ENCODE measurements at regions not wholly inside any gene's neighbourhood (a gene's known extent, or its start where the extent isn't known, plus 50 kb on each side); places are given as distances from the start of the nearest gene placed in this dataset.

GRCh38 chr18:51998066-51998465 is 341.9 kb upstream of the DCC start:
- no peak overlapping the region for H3K4me2 ChIP-seq (ENCODE audit: low read length)
- H3K9me3 ChIP-seq (ENCODE audit: insufficient read depth, low read length) = no peaks in the 10 kb centered on the region
- no peak overlapping the region for H3K9ac ChIP-seq (ENCODE audit: low read length)
- TF ChIP-seq CTCF (IDR thresholded peaks at IDR 0.05; ENCODE audit: low read depth, low read length) (no peak), EZH2phosphoT487 (IDR thresholded peaks at IDR 0.05; ENCODE audit: low read depth) (no peak)
- H3K4me1 ChIP-seq (ENCODE audit: low read length) = peaks cover 50% of the 10 kb centered on the region
- no peak overlapping the region for H2AFZ ChIP-seq (ENCODE audit: low read depth, low read length)
- peak overlapping the region; percentile 86; the same call in 1 of the 2 replicates for H3K27ac ChIP-seq (ENCODE audit: low read length)
- H3K4me3 ChIP-seq (ENCODE audit: low read length) = no peak overlapping the region
- no peaks in the 10 kb centered on the region for H3K27me3 ChIP-seq (ENCODE audit: low read depth, low read length)
- H3K36me3 ChIP-seq (replicated peaks; ENCODE audit: low read depth, low read length) = peaks cover 13% of the 10 kb centered on the region
- no peaks in the 10 kb centered on the region for H3K79me2 ChIP-seq (ENCODE audit: low read length)
- no peaks in the 10 kb centered on the region for H4K20me1 ChIP-seq (ENCODE audit: insufficient read depth, low read length)

- H4K20me1 ChIP-seq (ENCODE audit: insufficient read depth, low read length) = no peaks in the 10 kb centered on the region
- H3K4me2 ChIP-seq (ENCODE audit: low read length) = peak overlapping the region; percentile 40; the same call in 1 of the 2 replicates
- peak overlapping the region; percentile 51 for H2AFZ ChIP-seq (ENCODE audit: low read depth, low read length)
- H3K27ac ChIP-seq (ENCODE audit: low read length) = peak overlapping the region; percentile 86
- no peaks in the 10 kb centered on the region for H3K27me3 ChIP-seq (ENCODE audit: low read depth, low read length)
- peak overlapping the region; percentile 57; the same call in 1 of the 2 replicates for H3K9ac ChIP-seq (ENCODE audit: low read length)
- peaks cover 13% of the 10 kb centered on the region for H3K36me3 ChIP-seq (replicated peaks; ENCODE audit: low read depth, low read length)
- peaks cover 53% of the 10 kb centered on the region for H3K4me1 ChIP-seq (ENCODE audit: low read length)
- TF ChIP-seq EZH2phosphoT487 (IDR thresholded peaks at IDR 0.05; ENCODE audit: low read depth) (no peak), CTCF (IDR thresholded peaks at IDR 0.05; ENCODE audit: low read depth, low read length) (no peak)
- H3K79me2 ChIP-seq (ENCODE audit: low read length) = no peaks in the 10 kb centered on the region
- no peaks in the 10 kb centered on the region for H3K9me3 ChIP-seq (ENCODE audit: insufficient read depth, low read length)
- no peak overlapping the region for H3K4me3 ChIP-seq (ENCODE audit: low read length)
Measured at GRCh38 chr18:51998711-51999110, 341.3 kb upstream of the DCC start.

GRCh38 chr18:51999351-51999750 is 340.6 kb upstream of the DCC start:
- TF ChIP-seq CTCF (IDR thresholded peaks at IDR 0.05; ENCODE audit: low read depth, low read length) = no peak
- H3K79me2 ChIP-seq (ENCODE audit: low read length) = no peaks in the 10 kb centered on the region
- no peak overlapping the region for H3K4me3 ChIP-seq (ENCODE audit: low read length)
- peaks cover 16% of the 10 kb centered on the region for H3K36me3 ChIP-seq (replicated peaks; ENCODE audit: low read depth, low read length)
- no peaks in the 10 kb centered on the region for H4K20me1 ChIP-seq (ENCODE audit: insufficient read depth, low read length)
- H3K4me1 ChIP-seq (ENCODE audit: low read length) = peaks cover 53% of the 10 kb centered on the region
- no peak overlapping the region for H2AFZ ChIP-seq (ENCODE audit: low read depth, low read length)
- no peaks in the 10 kb centered on the region for H3K9me3 ChIP-seq (ENCODE audit: insufficient read depth, low read length)
- H3K4me2 ChIP-seq (ENCODE audit: low read length) = peak overlapping the region; percentile 40; the same call in 1 of the 2 replicates
- H3K9ac ChIP-seq (ENCODE audit: low read length) = peak overlapping the region; percentile 57; the same call in 1 of the 2 replicates
- peak overlapping the region; percentile 86 for H3K27ac ChIP-seq (ENCODE audit: low read length)
- H3K27me3 ChIP-seq (ENCODE audit: low read depth, low read length) = no peaks in the 10 kb centered on the region

GRCh38 chr18:52000435-52000834 is 339.6 kb upstream of the DCC start:
- peaks cover 16% of the 10 kb centered on the region for H3K36me3 ChIP-seq (replicated peaks; ENCODE audit: low read depth, low read length)
- H3K27ac ChIP-seq (ENCODE audit: low read length) = peak overlapping the region; percentile 86
- H3K9me3 ChIP-seq (ENCODE audit: insufficient read depth, low read length) = no peaks in the 10 kb centered on the region
- peak overlapping the region; percentile 43 for H3K4me3 ChIP-seq (ENCODE audit: low read length)
- peak overlapping the region; percentile 66 for H3K4me2 ChIP-seq (ENCODE audit: low read length)
- peak overlapping the region; percentile 67 for H3K9ac ChIP-seq (ENCODE audit: low read length)
- no peaks in the 10 kb centered on the region for H3K79me2 ChIP-seq (ENCODE audit: low read length)
- no peak overlapping the region for H2AFZ ChIP-seq (ENCODE audit: low read depth, low read length)
- peaks cover 57% of the 10 kb centered on the region for H3K4me1 ChIP-seq (ENCODE audit: low read length)
- H4K20me1 ChIP-seq (ENCODE audit: insufficient read depth, low read length) = no peaks in the 10 kb centered on the region
- TF ChIP-seq EZH2phosphoT487 (IDR thresholded peaks at IDR 0.05; ENCODE audit: low read depth) (no peak), CTCF (IDR thresholded peaks at IDR 0.05; ENCODE audit: low read depth, low read length) (no peak)
- no peaks in the 10 kb centered on the region for H3K27me3 ChIP-seq (ENCODE audit: low read depth, low read length)
